ENCODE measurements at regions not wholly inside any gene's neighbourhood (a gene's known extent, or its start where the extent isn't known, plus 50 kb on each side); places are given as distances from the start of the nearest gene placed in this dataset.

GRCh38 chr4:180810581-180810980 is 1432.6 kb upstream of the TENM3 start:
- RAD21 ChIA-PET (ENCODE audit: low non-redundant PET in 1 of 2, low total read pairs in 2 of 2, uncharacterized antibody in 2 of 2, unreplicated experiment in 2 of 2): no interaction called here
- no peaks in the 10 kb centered on the region for H3K36me3 ChIP-seq (ENCODE audit: control insufficient read depth in 1 of 2, insufficient read depth in 2 of 2, low read length in 2 of 2)
- H3K9me3 ChIP-seq (ENCODE audit: control insufficient read depth in 1 of 2, insufficient read depth in 1 of 2, low read depth in 1 of 2, low read length in 2 of 2): no peaks in the 10 kb centered on the region
- H2AFZ ChIP-seq (ENCODE audit: low read depth, low read length, poor library complexity, severe bottlenecking): no peak overlapping the region
- H3K4me1 ChIP-seq (ENCODE audit: control insufficient read depth in 1 of 2, insufficient read depth in 2 of 2, low read length in 2 of 2): no peaks in the 10 kb centered on the region
- TF ChIP-seq SIN3A (IDR thresholded peaks at IDR 0.05; ENCODE audit: low read depth): no peak
- no peak for TF ChIP-seq JUND (IDR thresholded peaks at IDR 0.05)
- TF ChIP-seq, protein P1, sequence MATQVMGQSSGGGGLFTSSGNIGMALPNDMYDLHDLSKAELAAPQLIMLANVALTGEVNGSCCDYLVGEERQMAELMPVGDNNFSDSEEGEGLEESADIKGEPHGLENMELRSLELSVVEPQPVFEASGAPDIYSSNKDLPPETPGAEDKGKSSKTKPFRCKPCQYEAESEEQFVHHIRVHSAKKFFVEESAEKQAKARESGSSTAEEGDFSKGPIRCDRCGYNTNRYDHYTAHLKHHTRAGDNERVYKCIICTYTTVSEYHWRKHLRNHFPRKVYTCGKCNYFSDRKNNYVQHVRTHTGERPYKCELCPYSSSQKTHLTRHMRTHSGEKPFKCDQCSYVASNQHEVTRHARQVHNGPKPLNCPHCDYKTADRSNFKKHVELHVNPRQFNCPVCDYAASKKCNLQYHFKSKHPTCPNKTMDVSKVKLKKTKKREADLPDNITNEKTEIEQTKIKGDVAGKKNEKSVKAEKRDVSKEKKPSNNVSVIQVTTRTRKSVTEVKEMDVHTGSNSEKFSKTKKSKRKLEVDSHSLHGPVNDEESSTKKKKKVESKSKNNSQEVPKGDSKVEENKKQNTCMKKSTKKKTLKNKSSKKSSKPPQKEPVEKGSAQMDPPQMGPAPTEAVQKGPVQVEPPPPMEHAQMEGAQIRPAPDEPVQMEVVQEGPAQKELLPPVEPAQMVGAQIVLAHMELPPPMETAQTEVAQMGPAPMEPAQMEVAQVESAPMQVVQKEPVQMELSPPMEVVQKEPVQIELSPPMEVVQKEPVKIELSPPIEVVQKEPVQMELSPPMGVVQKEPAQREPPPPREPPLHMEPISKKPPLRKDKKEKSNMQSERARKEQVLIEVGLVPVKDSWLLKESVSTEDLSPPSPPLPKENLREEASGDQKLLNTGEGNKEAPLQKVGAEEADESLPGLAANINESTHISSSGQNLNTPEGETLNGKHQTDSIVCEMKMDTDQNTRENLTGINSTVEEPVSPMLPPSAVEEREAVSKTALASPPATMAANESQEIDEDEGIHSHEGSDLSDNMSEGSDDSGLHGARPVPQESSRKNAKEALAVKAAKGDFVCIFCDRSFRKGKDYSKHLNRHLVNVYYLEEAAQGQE (IDR thresholded peaks at IDR 0.05; ENCODE audit: low read depth): no peak
- H4K20me1 ChIP-seq (ENCODE audit: insufficient read depth): no peaks in the 10 kb centered on the region
- CTCF ChIA-PET: no interaction called here
- DNase-seq (ENCODE audit: low read depth, low spot score) (no peak), ATAC-seq (no peak)
- H3K4me3 ChIP-seq (replicated peaks in 1 of 2; ENCODE audit: low read depth in 1 of 2, low read length in 2 of 2): no peak overlapping the region
- no TSS peak for BruUV-seq (replicated peaks)
- no peaks in the 10 kb centered on the region for H3K27me3 ChIP-seq (ENCODE audit: insufficient read depth, low read length)
- H3K27ac ChIP-seq (ENCODE audit: low read depth, low read length): no peak overlapping the region
- H3K4me2 ChIP-seq (ENCODE audit: low read length): no peak overlapping the region
- H3K9me2 ChIP-seq (ENCODE audit: insufficient read depth): no peaks in the 10 kb centered on the region
- intact Hi-C loops (cut with micrococcal nuclease): no loop called here
- POLR2A ChIA-PET: no interaction called here
- no peak overlapping the region for H3K9ac ChIP-seq (ENCODE audit: low read length)
- H3K79me2 ChIP-seq (ENCODE audit: insufficient read depth, low read length): no peaks in the 10 kb centered on the region

- ChIA-PET RAD21 (ENCODE audit: low non-redundant PET in 1 of 2, low total read pairs in 2 of 2, uncharacterized antibody in 2 of 2, unreplicated experiment in 2 of 2) (no interaction called here), POLR2A (no interaction called here), CTCF (no interaction called here)
- Histone ChIP-seq H3K9me3 (ENCODE audit: control insufficient read depth in 1 of 2, insufficient read depth in 1 of 2, low read depth in 1 of 2, low read length in 2 of 2) (no peaks in the 10 kb centered on the region), H3K9ac (ENCODE audit: low read length) (no peak overlapping the region), H3K79me2 (ENCODE audit: insufficient read depth, low read length) (no peaks in the 10 kb centered on the region), H3K27me3 (ENCODE audit: insufficient read depth, low read length) (no peaks in the 10 kb centered on the region), H3K27ac (ENCODE audit: low read depth, low read length) (no peak overlapping the region), H3K9me2 (ENCODE audit: insufficient read depth) (no peaks in the 10 kb centered on the region), H4K20me1 (ENCODE audit: insufficient read depth) (no peaks in the 10 kb centered on the region), H3K4me2 (ENCODE audit: low read length) (no peak overlapping the region), H3K36me3 (ENCODE audit: control insufficient read depth in 1 of 2, insufficient read depth in 2 of 2, low read length in 2 of 2) (no peaks in the 10 kb centered on the region), H2AFZ (ENCODE audit: low read depth, low read length, poor library complexity, severe bottlenecking) (no peak overlapping the region), H3K4me1 (ENCODE audit: control insufficient read depth in 1 of 2, insufficient read depth in 2 of 2, low read length in 2 of 2) (no peaks in the 10 kb centered on the region), H3K4me3 (replicated peaks in 1 of 2; ENCODE audit: low read depth in 1 of 2, low read length in 2 of 2) (no peak overlapping the region)
- intact Hi-C loops (cut with micrococcal nuclease): no loop called here
- TF ChIP-seq SRF (IDR thresholded peaks at IDR 0.05; ENCODE audit: low read depth): no peak
- no peak for TF ChIP-seq ELF1 (IDR thresholded peaks at IDR 0.05; ENCODE audit: borderline replicate concordance, low read depth)
- no peak for TF ChIP-seq SP1 (IDR thresholded peaks at IDR 0.05; ENCODE audit: low read depth)
- no peak for TF ChIP-seq YY1 (IDR thresholded peaks at IDR 0.05; ENCODE audit: extremely low read depth, insufficient replicate concordance, low read depth, low read length)
- TF ChIP-seq, protein P2, sequence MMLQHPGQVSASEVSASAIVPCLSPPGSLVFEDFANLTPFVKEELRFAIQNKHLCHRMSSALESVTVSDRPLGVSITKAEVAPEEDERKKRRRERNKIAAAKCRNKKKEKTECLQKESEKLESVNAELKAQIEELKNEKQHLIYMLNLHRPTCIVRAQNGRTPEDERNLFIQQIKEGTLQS (IDR thresholded peaks at IDR 0.05): no peak
- TF ChIP-seq POLR2AphosphoS5 (IDR thresholded peaks at IDR 0.05; ENCODE audit: low read depth, low read length): no peak
- no peak for TF ChIP-seq JUND (IDR thresholded peaks at IDR 0.05)
- no peak for TF ChIP-seq RAD21 (IDR thresholded peaks at IDR 0.05; ENCODE audit: low read depth)
- no peak for TF ChIP-seq EZH2phosphoT487 (IDR thresholded peaks at IDR 0.05; ENCODE audit: borderline replicate concordance)
- TF ChIP-seq FOSL1 (IDR thresholded peaks at IDR 0.05; ENCODE audit: low read depth): no peak
- no peak for TF ChIP-seq CEBPB (IDR thresholded peaks at IDR 0.05; ENCODE audit: low read depth)
- TF ChIP-seq ZNF274 (IDR thresholded peaks at IDR 0.05; ENCODE audit: low read depth, low read length): no peak
- TF ChIP-seq CTCF (IDR thresholded peaks at IDR 0.05 in 2 of 3, conservative IDR thresholded peaks at IDR 0.05 in 1 of 3; ENCODE audit: borderline replicate concordance in 1 of 3, insufficient read depth in 1 of 3, low read depth in 2 of 3, low read length in 2 of 3): no peak
- no peak for TF ChIP-seq SIN3A (IDR thresholded peaks at IDR 0.05; ENCODE audit: low read depth)
- no peak for TF ChIP-seq ZFX (IDR thresholded peaks at IDR 0.05)
- TF ChIP-seq, protein P3, sequence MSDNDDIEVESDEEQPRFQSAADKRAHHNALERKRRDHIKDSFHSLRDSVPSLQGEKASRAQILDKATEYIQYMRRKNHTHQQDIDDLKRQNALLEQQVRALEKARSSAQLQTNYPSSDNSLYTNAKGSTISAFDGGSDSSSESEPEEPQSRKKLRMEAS (IDR thresholded peaks at IDR 0.05): no peak
- BruUV-seq (replicated peaks): no TSS peak
- no peak for DNase-seq (ENCODE audit: low read depth, low spot score)
- ATAC-seq: no peak
Observed at GRCh38 chr4:180811556-180811955, 1431.6 kb upstream of the TENM3 start.

Data from HCT116 (cell line).